ENCODE measurements at regions not wholly inside any gene's neighbourhood (a gene's known extent, or its start where the extent isn't known, plus 50 kb on each side); places are given as distances from the start of the nearest gene placed in this dataset.

GRCh38 chr10:4004990-4005389, 220.0 kb upstream of the KLF6 start:
- TF ChIP-seq CTCF (IDR thresholded peaks at IDR 0.05; ENCODE audit: insufficient read depth, low read depth, low read length, missing control alignments), result no peak
- DNase-seq (ENCODE audit: low read depth), result no peak
- H3K4me3 ChIP-seq (ENCODE audit: low read length), result no peak overlapping the region

- no peak for DNase-seq (ENCODE audit: low read depth)
- TF ChIP-seq CTCF (IDR thresholded peaks at IDR 0.05; ENCODE audit: insufficient read depth, low read depth, low read length, missing control alignments), result no peak
- H3K4me3 ChIP-seq (ENCODE audit: low read length), result no peak overlapping the region
Measured at GRCh38 chr10:4004144-4004543, 219.1 kb upstream of the KLF6 start.

GRCh38 chr10:4003348-4003973, 218.5 kb upstream of the KLF6 start:
- no peak for TF ChIP-seq CTCF (IDR thresholded peaks at IDR 0.05; ENCODE audit: insufficient read depth, low read depth, low read length, missing control alignments)
- H3K4me3 ChIP-seq (ENCODE audit: low read length), result no peak overlapping the region
- DNase-seq (ENCODE audit: low read depth), result no peak

- H3K4me3 ChIP-seq (ENCODE audit: low read length), result no peak overlapping the region
- TF ChIP-seq CTCF (IDR thresholded peaks at IDR 0.05; ENCODE audit: insufficient read depth, low read depth, low read length, missing control alignments), result no peak
- no peak for DNase-seq (ENCODE audit: low read depth)
Measured at GRCh38 chr10:4001811-4002210, 216.8 kb upstream of the KLF6 start.

- no peak for DNase-seq (ENCODE audit: low read depth)
- TF ChIP-seq CTCF (IDR thresholded peaks at IDR 0.05; ENCODE audit: insufficient read depth, low read depth, low read length, missing control alignments), result no peak
Measured at GRCh38 chr10:3999642-4000041, 214.6 kb upstream of the KLF6 start.

GRCh38 chr10:3996697-3997096, 211.7 kb upstream of the KLF6 start:
- no peak for TF ChIP-seq CTCF (IDR thresholded peaks at IDR 0.05; ENCODE audit: insufficient read depth, low read depth, low read length, missing control alignments)
- no peak overlapping the region for H3K4me3 ChIP-seq (ENCODE audit: low read length)
- no peak for DNase-seq (ENCODE audit: low read depth)

More at GRCh38 chr10:3999642-4000041, 214.6 kb upstream of the KLF6 start:
- no peak overlapping the region for H3K4me3 ChIP-seq (ENCODE audit: low read length)
